ENCODE measurements at regions not wholly inside any gene's neighbourhood (a gene's known extent, or its start where the extent isn't known, plus 50 kb on each side); places are given as distances from the start of the nearest gene placed in this dataset.

DNA sequence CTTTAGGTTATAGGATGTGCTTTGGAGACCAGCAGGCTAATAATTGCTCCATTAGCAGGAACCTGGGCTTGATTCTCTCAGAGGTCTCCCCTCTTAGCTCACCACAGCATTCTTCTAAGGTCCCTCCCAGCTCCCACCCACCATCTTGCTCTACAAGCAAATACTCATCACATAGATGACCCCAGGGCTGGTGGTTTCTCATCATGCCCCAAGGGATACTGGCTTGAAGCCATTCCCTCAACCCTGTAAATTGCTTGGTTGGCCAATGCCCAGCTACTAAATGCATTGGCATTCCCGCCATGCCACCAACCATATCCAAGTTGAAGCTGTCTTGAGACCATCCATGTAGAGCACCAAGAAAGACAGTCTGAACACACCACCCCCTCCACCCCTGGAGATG is 130.2 kb upstream of the NCAM1 start:
- DNase-seq: no peak

DNA sequence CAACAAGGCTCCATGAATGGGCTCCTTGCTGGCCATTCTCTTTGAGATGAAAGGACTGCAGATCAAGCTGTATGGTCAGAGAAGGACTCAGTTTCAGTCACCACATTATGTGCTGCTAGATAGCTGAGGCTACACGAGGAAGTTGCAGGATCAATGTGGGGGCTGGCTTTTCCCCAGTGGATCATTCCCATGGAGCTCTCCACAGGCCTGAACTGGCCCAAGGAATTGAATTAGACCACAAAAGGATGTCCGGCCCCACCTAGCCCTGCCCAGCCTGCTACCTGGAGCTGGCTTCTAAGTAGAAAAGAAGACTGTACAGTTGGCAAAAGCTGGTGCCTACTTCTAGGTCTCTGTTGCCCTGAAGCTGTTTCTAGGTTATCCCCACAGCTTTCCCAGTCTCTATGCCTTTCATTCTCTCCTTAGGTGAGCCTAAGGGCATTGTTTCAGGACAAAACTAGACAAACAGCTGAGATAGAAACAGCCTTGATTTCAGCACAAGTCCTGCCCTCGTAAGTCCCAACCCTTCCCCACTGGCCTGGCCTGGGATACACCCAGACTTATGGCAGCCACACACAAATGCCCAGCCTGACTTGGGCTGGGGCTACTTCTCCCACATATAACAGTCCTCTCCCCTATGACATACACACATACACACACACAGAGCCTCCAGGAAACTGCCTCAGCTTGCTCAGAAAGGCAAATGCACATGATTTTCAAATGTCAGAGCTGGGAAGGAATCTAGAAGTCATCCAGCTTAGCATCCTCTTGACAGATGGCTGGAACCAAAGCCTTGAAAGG is 129.1 kb upstream of the NCAM1 start:
- DNase-seq: no peak

DNA sequence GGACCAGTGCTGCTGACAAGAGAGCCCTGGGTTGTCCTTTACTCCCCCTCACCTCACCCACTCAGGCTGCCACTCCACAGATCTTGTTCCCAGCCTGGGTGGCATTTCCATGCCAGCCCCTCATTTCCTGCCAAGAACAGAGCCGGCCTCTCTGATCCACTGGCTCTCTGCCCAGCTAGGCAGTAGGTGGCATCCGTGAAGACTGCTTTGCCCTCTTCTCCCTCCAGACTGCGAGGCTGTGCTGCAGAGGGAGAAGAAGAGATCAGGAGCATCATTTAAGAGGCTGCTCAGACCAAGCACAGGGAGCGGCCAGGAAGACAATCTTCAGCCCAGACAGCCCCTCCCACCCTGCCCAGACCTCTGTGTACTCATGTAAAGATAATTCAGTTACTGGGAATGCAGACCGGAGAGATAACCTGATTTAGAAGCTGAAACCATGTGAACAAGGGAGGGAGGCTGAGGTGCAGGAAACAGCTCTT is 126.9 kb upstream of the NCAM1 start:
- DNase-seq: no peak

DNA sequence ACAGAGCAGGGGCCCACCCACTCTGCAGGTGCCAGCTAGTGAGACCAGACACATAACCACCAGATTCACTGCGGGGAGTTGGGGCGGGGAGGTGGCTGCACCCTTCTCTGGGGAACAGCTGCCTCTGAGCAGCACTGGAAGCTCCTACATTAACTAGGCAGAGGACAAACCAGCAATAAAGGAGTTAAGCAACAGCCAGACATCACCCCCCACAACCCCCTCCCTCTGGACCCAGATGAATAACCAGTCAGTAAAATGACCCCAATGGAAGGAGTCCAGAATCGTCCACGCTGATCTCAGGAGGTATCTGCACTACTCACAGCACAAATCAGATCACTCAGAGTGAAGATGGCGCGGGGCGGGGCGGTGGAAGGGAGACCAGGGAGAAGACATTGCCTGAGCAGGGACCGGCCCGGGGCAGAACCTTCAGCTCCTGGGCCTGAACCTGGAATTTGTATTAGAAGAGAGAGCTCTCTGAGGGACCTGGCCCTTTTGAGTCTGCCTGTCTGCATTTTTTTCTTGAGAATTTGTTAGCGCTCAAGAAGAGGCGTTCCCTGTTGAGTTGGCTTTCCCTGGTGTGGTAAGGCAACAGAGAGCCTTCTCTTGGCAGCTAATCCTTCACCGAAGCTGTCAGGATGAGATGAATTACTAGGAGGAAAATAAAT is 125.5 kb upstream of the NCAM1 start:
- no peak for DNase-seq

DNA sequence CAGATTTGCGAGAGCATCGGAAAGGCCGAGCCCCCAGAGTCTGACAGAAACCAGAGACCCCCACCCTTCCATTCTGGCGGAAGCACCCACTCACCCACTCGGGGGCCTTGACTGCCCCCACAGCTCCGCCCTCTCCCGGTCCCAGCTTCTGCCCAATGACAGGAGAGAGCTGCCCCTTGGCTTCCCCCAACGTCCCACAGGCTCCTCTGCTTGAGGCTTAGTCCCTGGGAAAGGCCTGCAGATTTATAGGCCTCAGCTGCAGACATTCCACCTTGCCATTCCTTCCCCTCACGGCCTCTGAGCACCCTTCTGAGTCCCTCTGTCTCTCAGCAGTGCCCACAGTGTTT is 125.0 kb upstream of the NCAM1 start:
- no peak for DNase-seq

- peak; percentile 54 for DNase-seq
Observed at GRCh38 chr11:112837162-112837826, 123.9 kb upstream of the NCAM1 start.

DNA sequence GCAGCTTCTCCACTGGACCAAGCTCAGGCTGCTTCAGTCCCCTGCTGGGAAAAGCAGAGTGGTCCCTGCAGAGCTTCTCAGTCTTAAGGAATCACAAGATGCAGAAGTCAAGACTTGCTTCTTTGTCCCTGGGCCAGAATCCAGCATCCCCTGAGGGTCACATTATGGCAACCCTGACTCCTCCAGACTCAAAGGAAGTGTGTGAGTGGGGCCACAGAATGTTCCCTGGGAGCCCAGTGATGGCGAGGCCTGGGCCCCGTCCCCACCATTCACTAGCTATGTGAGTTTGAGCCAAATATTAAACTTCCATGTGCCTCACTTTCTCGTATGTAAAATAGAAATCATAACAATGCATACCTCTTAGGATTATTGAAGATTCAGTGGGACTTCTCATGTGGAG is 122.2 kb upstream of the NCAM1 start:
- no peak for DNase-seq

- DNase-seq: no peak
Observed at GRCh38 chr11:112841729-112842128, 119.5 kb upstream of the NCAM1 start.

DNA sequence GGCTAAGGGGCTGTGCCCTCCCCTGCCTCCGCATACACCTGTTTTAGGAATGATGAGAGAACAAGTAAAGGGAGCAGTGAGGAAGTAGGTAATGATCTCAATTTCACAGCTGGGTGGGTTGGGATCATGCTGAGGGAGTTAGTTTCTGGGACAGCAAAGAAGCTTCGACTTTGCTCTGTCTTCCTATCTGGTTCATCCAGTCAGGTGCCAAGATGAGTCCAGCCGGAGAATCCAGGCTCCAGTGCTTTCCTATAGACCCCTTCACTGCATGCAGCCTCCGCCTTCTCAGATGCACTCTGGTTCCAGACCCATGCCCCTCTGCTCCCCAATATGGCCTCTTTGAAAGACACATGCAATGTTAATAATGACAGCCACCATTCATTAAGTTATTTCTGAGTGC is 119.1 kb upstream of the NCAM1 start:
- DNase-seq: no peak

DNA sequence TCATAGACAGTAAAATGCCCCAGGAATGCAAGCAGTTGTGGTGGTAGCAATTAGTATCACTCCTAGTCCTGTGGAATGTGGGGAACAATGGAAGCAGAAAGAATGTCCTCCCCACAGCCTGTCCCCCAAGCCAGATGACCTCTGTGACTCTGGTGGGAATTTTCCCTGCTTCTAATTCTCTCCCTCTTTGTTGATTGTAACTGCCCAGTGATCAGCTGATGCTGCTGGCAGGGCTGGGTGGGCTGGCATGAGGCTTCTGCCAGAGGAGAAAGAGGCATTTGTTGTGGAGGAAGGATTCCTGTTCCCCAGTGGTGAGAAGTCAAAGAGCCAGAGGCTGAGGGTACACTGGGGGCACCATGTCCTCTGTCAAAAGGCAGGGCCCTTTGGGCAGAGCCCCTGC is 116.7 kb upstream of the NCAM1 start:
- DNase-seq: no peak

GRCh38 chr11:112847568-112847967 is 113.7 kb upstream of the NCAM1 start:
- no peak for DNase-seq

- DNase-seq: no peak
Observed at GRCh38 chr11:112852143-112852866, 108.9 kb upstream of the NCAM1 start.

GRCh38 chr11:112856133-112856532 is 105.1 kb upstream of the NCAM1 start:
- DNase-seq: no peak

- no peak for DNase-seq
Observed at GRCh38 chr11:112856591-112856990, 104.6 kb upstream of the NCAM1 start.

- DNase-seq: no peak
Observed at GRCh38 chr11:112858289-112859023, 102.8 kb upstream of the NCAM1 start.

- no peak for DNase-seq
Observed at GRCh38 chr11:112859787-112860186, 101.4 kb upstream of the NCAM1 start.

GRCh38 chr11:112861356-112861755 is 99.9 kb upstream of the NCAM1 start:
- DNase-seq: no peak

- no peak for DNase-seq
Observed at GRCh38 chr11:112863305-112863704, 97.9 kb upstream of the NCAM1 start.

DNA sequence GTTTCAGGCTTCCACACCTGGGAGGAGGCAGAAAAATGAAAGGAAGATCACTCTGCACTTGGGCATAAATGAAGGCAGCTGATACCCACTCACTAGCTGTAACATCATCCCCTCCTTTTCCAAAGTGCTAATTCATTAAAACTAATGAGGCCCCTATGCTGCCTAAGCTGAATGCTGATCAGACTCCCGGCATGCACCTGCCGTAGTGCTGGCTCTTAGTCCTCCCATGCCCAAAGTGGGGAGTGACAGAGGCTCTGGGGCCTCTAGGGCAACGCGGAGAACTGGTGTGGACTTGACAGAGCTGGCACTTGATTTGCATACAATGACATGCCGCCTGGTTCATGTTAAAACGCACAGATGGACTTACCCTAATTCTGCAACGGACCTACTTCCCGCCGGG is 96.5 kb upstream of the NCAM1 start:
- DNase-seq: no peak

DNA sequence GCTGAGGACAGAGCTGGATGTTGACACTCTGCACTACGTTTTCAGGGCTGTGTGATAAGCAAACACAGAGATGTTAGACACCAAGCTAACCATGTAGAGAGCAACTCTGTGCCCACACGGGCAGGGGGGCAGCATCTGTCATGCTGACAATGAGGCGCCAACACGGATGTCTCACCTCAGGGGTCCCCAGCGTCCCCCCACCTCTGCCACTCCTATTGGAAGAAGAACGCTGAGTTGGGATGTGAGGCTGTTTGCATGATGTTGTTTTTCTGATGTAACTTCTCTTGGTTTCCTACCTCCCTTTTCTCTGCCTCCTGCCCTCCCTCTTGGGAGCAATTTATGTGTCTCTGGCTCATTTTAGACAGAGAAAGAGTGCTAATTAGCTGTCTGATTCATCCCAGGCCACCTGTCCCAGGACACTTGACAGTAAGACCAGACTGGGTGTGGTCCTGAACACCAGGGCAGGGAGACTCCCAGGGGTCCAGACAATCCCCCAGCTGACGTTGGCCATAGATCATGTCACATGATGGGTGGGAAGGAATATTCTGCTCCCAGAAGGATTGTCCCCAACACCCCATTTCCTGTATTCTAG is 89.2 kb upstream of the NCAM1 start:
- DNase-seq: peak; percentile 15

DNA sequence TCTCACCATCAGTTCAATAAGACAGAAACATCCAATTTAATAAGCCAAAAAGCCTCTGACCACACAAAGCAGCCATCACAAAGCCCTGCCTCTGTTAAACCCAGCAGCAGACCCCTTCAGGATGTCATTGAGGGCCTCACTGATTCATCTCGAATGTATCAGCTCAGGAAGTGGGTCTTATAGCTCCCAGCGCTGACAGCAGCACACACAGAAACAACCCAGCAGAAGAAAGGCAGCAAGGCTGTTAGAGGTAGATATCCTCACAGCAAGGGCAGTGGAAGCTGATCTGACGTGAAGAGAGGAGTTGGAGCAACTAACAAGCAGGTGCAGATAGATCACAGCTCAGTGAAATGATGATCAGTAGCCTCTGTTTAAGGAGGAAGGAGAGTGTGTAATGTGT is 86.2 kb upstream of the NCAM1 start:
- no peak for DNase-seq

GRCh38 chr11:112877581-112877980 is 83.6 kb upstream of the NCAM1 start:
- DNase-seq: peak; percentile 81

All from NCI-H146 (cell line).